Esophagus muscularis mucosa (tissue), 4 donors: ENCODE measurements at regions not wholly inside any gene's neighbourhood (a gene's known extent, or its start where the extent isn't known, plus 50 kb on each side); places are given as distances from the start of the nearest gene placed in this dataset.
A peak's percentile ranks its signal among the peaks of the same experiment; 100 is the strongest.

Source experiments
- DNase-seq: peaks from one replicate; pipeline ENCODE4 v3.0.0-alpha.2; 2017; ENCODE audit errors: extremely low spot score
- H3K27ac ChIP-seq, 4 donors: fragments of 200-600 bp; sonication (generic); replicated peaks in 1 of 4; 1 replicate in 3 of 4; 2 replicates in 1 of 4; pipeline ENCODE4 v1.5.1; 2016 to 2019; ENCODE audit warnings: mild to moderate bottlenecking in 1 of 4
- H3K27me3 ChIP-seq, 4 donors: fragments of 200-600 bp; sonication (generic); one replicate each; pipeline versions ENCODE4 v1.5.1 to v1.6.0; 2016 to 2019
- H3K36me3 ChIP-seq, 4 donors: fragments of 200-600 bp; sonication (generic); one replicate each; pipeline ENCODE4 v1.5.1; 2016 to 2019
- H3K4me1 ChIP-seq, 4 donors: fragments of 200-600 bp; sonication (generic); one replicate each; pipeline ENCODE4 v1.5.1; 2016 to 2019
- H3K4me3 ChIP-seq, 4 donors: fragments of 200-600 bp; sonication (generic); 1 replicate in 2 of 4; 2 replicates in 2 of 4; pipeline ENCODE4 v1.5.1; 2016 to 2019; ENCODE audit warnings: mild to moderate bottlenecking in 4 of 4, moderate library complexity in 1 of 4
- H3K9me3 ChIP-seq, 4 donors: fragments of 200-600 bp; sonication (generic); 1 replicate in 3 of 4; 2 replicates in 1 of 4; pipeline ENCODE4 v1.5.1; 2016 to 2019
- CTCF ChIP-seq, 3 experiments: fragments of 200-600 bp in 2 of 3; fragments of 450-650 bp in 1 of 3; sonication (generic) in 2 of 3; IDR thresholded peaks; one replicate each; pipeline ENCODE4 v1.5.1; 2017 to 2019; ENCODE audit warnings: antibody characterized with exemption in 3 of 3, mild to moderate bottlenecking in 2 of 3, moderate library complexity in 1 of 3
- EP300 ChIP-seq: sonication (generic); formaldehyde crosslinking; IDR thresholded peaks from one replicate; pipeline ENCODE4 v1.6.1; 2017; ENCODE audit warnings: antibody characterized with exemption
- POLR2A ChIP-seq: fragments of 450-650 bp; IDR thresholded peaks from one replicate; pipeline ENCODE4 v1.6.1; 2017; ENCODE audit warnings: antibody characterized with exemption, moderate library complexity, mild to moderate bottlenecking, low read depth
- POLR2AphosphoS5 ChIP-seq, 2 donors: sonication (generic); formaldehyde crosslinking; IDR thresholded peaks; one replicate each; pipeline ENCODE4 v1.6.1; 2017; ENCODE audit warnings: antibody characterized with exemption in 2 of 2
- WGBS: methylation state at CpG from one replicate; pipeline ENCODE4 v1.1.5; 2018; 5-methylcytosine and 5-hydroxymethylcytosine counted together
- intact Hi-C: fragments of 100-400 bp; cut with DNase I; formaldehyde crosslinking; loops from one replicate; pipeline ENCODE4 v1.15.1; 2023

GRCh38 chr4:24743927-24744326 is 51.4 kb upstream of the SOD3 start:
- TF ChIP-seq POLR2A (no peak), CTCF (IDR thresholded peaks at IDR 0.05) (no peak), POLR2AphosphoS5 (IDR thresholded peaks at IDR 0.05) (peak in 1 of 2 donors; percentile 28), EP300 (no peak)
- H3K9me3 ChIP-seq = no peaks in the 10 kb centered on the region
- H3K27ac ChIP-seq = peak overlapping the region; percentile 34 to 74 (median 47)
- intact Hi-C loops = no loop called here
- H3K4me3 ChIP-seq = no peak overlapping the region
- no peaks in the 10 kb centered on the region for H3K27me3 ChIP-seq
- H3K4me1 ChIP-seq = peaks cover 0 to 42% (median 29%) of the 10 kb centered on the region in 4 donors
- no peaks in the 10 kb centered on the region for H3K36me3 ChIP-seq
- 50% methylated on average over 5 of the region's 5 CpGs for WGBS
- no peak for DNase-seq

DNA sequence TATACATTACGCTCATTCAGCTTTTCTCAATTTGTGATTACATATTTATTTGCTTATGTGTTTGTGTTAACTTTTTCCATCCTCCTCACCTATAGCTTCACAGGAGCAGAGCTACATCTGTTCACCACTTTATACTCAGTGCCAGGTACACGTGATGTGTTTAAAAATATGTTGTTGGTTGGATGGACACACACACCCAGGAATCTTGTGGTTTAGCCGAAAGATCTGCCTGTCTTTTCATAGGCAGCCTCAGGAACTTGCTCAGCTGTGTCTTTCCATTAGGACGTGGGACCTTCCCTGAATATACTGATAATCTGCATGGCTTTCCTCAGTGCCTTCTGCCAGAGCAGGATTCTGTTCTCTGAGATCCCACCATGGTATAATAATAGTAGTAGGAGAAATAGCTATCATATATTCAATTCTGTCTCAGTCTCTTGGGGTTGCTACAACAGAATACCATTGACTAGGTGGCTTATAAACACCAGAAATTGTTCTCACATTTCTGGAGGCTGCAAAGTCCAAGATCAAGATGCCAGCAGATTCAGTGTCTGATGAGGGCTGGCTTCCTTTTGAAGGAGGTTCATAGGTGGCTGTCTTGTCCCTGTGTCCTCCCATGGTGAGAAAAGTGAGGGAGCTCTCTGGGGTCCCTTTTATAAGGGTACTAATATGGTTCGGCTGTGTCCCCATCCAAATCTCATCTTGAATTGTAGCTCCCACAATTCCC is 50.0 kb upstream of the SOD3 start:
- 73% methylated on average over 5 of the region's 5 CpGs for WGBS
- no peak for DNase-seq
- no peak overlapping the region for H3K27ac ChIP-seq
- intact Hi-C loops = no loop called here
- H3K4me3 ChIP-seq = no peak overlapping the region
- H3K27me3 ChIP-seq = no peaks in the 10 kb centered on the region
- no peaks in the 10 kb centered on the region for H3K36me3 ChIP-seq
- H3K4me1 ChIP-seq = peaks cover 0 to 42% (median 29%) of the 10 kb centered on the region in 4 donors
- H3K9me3 ChIP-seq = no peaks in the 10 kb centered on the region
- TF ChIP-seq POLR2AphosphoS5 (IDR thresholded peaks at IDR 0.05) (no peak), POLR2A (no peak), EP300 (no peak), CTCF (IDR thresholded peaks at IDR 0.05) (no peak)
